Activated CD8-positive, alpha-beta memory T cell treated with anti-CD3 and anti-CD28 coated beads for 48 hours (primary cell): ENCODE measurements at regions not wholly inside any gene's neighbourhood (a gene's known extent, or its start where the extent isn't known, plus 50 kb on each side); places are given as distances from the start of the nearest gene placed in this dataset.

Experiments
- DNase-seq, 3 experiments: peaks; one replicate each; pipeline ENCODE4 v3.0.0-alpha.2; 2020; ENCODE audit warnings: low read depth in 2 of 3, low spot score in 2 of 3

DNA sequence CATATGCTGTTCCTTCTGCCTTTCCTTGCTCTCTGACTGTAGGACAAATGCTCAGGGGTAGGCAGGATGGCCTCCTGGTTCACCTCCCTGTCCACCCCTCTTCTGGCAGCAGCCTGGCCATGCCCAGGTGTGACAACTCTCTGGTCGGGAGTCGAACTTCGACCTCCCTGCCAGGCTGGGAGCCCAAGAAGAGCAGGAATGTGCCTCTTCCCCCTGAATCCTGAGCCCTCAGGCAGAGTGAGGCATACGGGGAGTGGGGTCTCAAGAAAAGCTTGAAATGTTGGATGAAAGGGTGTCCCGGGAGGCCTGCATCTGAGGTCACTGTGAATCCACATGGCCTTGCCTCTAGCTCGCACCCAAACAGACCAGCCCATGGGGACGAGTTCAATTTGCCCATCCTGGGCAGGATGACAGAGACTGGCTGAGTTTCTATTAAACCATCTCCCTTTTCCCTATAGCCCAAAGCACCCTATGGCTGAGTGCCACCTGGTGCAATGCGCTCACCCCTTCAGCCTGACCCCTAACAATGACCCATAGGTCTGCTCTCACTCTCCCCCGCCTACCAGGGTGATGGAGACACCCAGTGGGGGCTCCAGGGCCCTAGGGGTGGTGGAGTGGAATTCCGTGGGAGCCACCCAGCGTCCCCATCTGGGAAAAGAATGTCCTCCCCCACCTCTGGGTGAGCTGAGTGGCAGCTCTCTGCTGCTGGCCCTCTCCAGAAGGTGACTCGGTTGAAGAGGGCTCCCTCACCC is 52.9 kb upstream of the DIO3 start:
- no peak for DNase-seq

DNA sequence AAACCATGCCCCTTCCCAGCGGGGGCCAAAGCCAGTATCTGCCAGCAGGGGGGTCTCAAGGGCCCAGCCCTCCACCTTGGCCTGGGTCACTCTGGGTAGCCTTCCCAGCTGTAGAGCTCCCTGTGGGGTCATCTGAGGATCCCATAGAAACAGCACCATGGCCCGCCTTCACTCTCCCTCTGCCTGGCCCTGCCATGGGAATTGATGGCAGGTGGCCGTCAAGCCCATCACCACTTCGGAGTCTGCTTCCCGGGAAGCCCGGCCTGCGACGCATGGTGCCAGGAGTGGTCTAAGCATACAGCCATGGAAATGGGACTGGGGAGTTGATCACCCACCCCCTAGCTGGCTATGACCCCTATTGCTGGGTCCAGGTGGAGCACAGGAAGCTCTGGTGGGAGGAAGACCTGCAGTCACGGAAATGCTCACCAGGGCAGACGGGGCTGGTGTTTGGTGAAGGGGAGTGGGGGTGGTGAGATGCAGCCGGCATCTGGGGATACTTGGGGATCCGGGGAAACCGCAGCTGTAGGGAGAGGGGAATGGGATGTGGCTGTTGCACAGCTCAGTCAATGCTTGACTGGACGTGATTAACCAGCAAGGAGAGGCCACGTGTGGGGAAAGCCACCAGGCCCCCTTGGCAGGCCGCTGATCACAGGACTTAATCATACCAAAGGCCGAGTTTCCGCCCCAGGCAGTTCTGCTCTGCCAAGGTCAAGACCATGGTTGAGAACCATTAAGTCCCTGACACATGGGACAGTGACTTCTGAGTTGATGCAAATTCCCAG is 52.2 kb upstream of the DIO3 start:
- no peak for DNase-seq

DNA sequence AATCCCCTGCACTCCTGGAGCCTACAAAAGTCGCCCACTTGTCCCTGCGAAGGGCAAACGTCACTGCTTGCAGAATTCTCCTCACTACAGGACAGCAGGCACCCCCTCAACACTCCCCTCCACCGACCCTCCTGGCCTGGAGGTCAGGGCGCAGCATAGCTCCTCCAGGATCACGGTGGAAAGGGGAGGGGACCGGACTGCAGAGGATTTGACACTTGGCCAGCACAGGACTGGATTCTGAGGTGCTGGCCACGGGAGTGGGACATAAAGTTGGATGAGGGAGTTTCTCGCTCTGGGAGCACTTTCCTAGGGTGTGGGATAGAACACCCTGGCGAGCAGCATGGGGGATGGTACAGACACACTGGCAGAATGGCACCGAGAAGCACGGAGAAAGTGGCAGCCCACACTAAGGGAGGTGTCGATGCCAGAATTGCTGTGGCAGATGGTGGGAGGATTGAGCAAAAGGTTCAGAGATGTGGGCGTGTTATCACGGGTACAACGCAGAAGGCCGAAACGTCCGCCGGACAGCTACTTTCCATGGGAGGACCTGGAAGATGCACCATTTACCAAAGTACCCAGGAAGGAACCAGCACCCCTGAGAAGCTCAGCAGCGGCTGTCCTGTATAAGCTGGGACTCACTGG is 51.4 kb upstream of the DIO3 start:
- no peak for DNase-seq

DNA sequence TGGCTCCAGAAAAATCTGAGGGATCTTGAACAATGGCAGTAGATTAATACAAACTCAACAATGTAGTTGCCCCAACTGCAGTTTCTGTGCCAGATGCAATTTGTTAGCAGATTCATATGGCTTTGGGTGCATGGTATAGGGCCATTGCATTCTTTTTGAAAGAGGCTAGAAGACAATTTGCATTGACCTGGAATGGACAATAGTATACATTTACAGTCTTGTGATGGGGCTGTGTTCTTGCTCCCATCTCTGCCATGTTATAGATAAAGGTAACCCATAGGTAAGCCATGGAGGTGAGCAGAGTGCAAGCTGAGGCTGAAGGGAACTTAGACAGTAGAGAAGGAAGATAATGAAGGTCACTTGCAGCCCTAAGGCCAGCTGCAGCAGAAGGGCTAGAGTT is 50.1 kb upstream of the DIO3 start:
- DNase-seq: no peak
